UCSD-AML1 (cell line): ENCODE measurements at regions not wholly inside any gene's neighbourhood (a gene's known extent, or its start where the extent isn't known, plus 50 kb on each side); places are given as distances from the start of the nearest gene placed in this dataset.

Experiments used
- DNase-seq: peaks from one replicate; lab custom pipeline; 2025; ENCODE audit not compliant: unreplicated experiment; lab: John Stamatoyannopoulos, UW

- DNase-seq: no peak
Observed at GRCh38 chr5:109945097-109945678, 255.5 kb downstream of the MAN2A1 start.

GRCh38 chr5:109945723-109946480 lies 256.2 kb downstream of the MAN2A1 start:
- no peak for DNase-seq

GRCh38 chr5:109946610-109947009 lies 256.9 kb downstream of the MAN2A1 start:
- DNase-seq: no peak

GRCh38 chr5:109947667-109948066 lies 257.9 kb downstream of the MAN2A1 start:
- DNase-seq: no peak

GRCh38 chr5:109950634-109951033 lies 260.9 kb downstream of the MAN2A1 start:
- DNase-seq: no peak

- no peak for DNase-seq
Observed at GRCh38 chr5:109951348-109951747, 261.6 kb downstream of the MAN2A1 start.

GRCh38 chr5:109951758-109952157 lies 262.0 kb downstream of the MAN2A1 start:
- DNase-seq: no peak

- no peak for DNase-seq
Observed at GRCh38 chr5:109953761-109954160, 264.0 kb downstream of the MAN2A1 start.

GRCh38 chr5:109956884-109957283 lies 267.2 kb downstream of the MAN2A1 start:
- no peak for DNase-seq

GRCh38 chr5:109958082-109958481 lies 268.4 kb downstream of the MAN2A1 start:
- no peak for DNase-seq

GRCh38 chr5:109959652-109960051 lies 269.9 kb downstream of the MAN2A1 start:
- DNase-seq: no peak

- DNase-seq: no peak
Observed at GRCh38 chr5:109961751-109962150, 272.0 kb downstream of the MAN2A1 start.

GRCh38 chr5:109962882-109963603 lies 273.3 kb downstream of the MAN2A1 start:
- no peak for DNase-seq

- DNase-seq: no peak
Observed at GRCh38 chr5:109964136-109964535, 274.4 kb downstream of the MAN2A1 start.

GRCh38 chr5:109965634-109966033 lies 275.9 kb downstream of the MAN2A1 start:
- DNase-seq: no peak

GRCh38 chr5:109971968-109972367 lies 282.2 kb downstream of the MAN2A1 start:
- DNase-seq: no peak

- no peak for DNase-seq
Observed at GRCh38 chr5:109981979-109982378, 292.3 kb downstream of the MAN2A1 start.

- DNase-seq: no peak
Observed at GRCh38 chr5:109982966-109983534, 293.3 kb downstream of the MAN2A1 start.

- no peak for DNase-seq
Observed at GRCh38 chr5:109986726-109987125, 297.0 kb downstream of the MAN2A1 start.

GRCh38 chr5:109987355-109987754 lies 297.6 kb downstream of the MAN2A1 start:
- no peak for DNase-seq

GRCh38 chr5:109987970-109988369 lies 298.2 kb downstream of the MAN2A1 start:
- no peak for DNase-seq

- DNase-seq: no peak
Observed at GRCh38 chr5:109989161-109989560, 299.4 kb downstream of the MAN2A1 start.
